Breast epithelium (tissue), 3 donors: ENCODE measurements at regions not wholly inside any gene's neighbourhood (a gene's known extent, or its start where the extent isn't known, plus 50 kb on each side); places are given as distances from the start of the nearest gene placed in this dataset.

Experiments
- CTCF ChIP-seq, 3 donors: fragments of 450-650 bp; IDR thresholded peaks; one replicate each; pipeline ENCODE4 v1.5.1; 2016 to 2017; ENCODE audit warnings: antibody characterized with exemption in 3 of 3, mild to moderate bottlenecking in 3 of 3, moderate library complexity in 3 of 3
- POLR2A ChIP-seq: fragments of 450-650 bp; IDR thresholded peaks from one replicate; pipeline ENCODE4 v1.6.1; 2016; ENCODE audit warnings: antibody characterized with exemption, mild to moderate bottlenecking, moderate library complexity

- TF ChIP-seq CTCF (IDR thresholded peaks at IDR 0.05): no peak
- TF ChIP-seq POLR2A: no peak
Measured at GRCh38 chr13:99843872-99844271, 127.7 kb downstream of the ZIC5 start.
